GM04504 (cell line): ENCODE measurements at regions not wholly inside any gene's neighbourhood (a gene's known extent, or its start where the extent isn't known, plus 50 kb on each side); places are given as distances from the start of the nearest gene placed in this dataset.

ENCODE experiments used
- DNase-seq: peaks from one replicate; pipeline ENCODE4 v3.0.0-alpha.2; 2012; ENCODE audit warnings: low read depth

DNA sequence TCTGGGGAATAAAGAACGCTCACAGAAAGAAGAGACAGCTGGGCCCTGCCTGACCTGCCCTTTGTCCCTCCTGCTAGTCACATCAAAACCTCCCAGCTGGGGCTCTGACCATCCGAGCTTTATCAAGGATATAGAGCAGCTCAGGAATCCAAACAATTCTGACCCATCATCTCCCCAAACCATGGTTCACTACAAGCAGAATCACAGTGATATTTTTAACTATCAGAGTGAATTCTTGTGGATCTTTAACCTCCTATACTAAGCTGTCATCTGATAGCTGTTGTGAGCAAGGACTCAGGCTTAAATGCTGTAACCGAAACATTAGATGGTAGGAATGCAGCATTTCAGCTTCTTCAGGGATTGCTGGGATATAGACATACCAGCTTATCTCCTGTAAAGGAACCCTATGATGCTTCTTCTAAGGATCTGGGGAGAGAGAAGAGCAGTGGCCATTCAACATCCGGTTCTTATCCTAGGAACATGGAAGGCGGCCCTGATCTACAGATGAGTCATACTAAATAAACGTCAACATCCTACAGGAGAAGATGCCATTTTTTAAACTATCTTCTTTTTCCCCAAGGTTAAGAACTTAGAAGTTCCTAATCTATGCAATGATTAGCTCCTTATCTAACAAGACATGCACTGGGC is 84.7 kb upstream of the AKIP1 start:
- no peak for DNase-seq

DNA sequence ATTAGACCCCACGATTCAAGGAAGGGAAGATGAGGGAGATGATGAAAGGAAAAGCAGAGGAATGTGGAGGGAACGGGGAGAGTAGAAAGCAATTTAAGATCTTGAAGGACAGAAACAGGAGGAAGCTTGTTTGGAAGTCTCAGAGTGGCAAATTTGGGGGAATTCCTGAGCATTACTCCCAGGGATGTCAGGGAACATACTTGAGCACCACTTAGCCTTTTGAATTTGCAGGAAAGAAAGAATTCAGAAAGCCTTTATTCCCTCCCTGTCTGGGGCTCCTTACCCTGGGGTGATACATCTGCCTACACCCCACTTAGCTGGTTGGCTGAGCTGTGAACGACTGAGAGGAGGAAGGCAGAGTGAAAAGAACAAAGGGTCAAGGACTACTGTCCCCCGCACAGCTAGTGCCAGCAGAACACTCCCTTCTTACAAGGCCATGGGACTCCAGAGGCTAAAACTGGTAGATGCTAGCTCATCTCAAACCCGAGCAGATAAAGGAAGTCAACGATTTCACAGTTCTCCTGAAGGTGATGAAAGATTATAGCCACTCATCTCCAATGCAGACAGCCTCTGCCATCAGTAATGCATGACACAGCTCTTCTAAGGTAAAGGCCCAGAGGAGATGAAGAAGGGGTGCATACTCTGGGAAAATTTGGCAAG is 84.0 kb upstream of the AKIP1 start:
- no peak for DNase-seq

DNA sequence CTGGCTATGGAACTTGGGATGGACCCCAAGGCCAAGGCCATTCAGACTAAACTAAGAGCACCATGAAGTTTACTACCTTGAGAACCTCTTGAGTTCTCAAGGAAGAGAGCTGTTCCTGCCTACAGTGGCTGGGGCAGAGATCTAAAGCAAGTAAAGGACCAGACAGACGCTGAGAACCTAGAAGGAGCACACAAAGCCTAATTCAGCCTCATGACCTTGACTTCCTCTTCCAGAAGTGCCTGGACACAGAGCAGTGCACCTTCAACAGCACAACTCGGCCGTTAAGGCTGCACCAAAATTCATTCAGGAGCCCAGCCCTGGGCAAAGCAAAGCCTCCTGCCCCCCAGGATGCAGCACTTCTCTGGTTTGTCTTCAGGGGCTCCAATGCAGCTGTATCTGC is 82.9 kb upstream of the AKIP1 start:
- no peak for DNase-seq

DNA sequence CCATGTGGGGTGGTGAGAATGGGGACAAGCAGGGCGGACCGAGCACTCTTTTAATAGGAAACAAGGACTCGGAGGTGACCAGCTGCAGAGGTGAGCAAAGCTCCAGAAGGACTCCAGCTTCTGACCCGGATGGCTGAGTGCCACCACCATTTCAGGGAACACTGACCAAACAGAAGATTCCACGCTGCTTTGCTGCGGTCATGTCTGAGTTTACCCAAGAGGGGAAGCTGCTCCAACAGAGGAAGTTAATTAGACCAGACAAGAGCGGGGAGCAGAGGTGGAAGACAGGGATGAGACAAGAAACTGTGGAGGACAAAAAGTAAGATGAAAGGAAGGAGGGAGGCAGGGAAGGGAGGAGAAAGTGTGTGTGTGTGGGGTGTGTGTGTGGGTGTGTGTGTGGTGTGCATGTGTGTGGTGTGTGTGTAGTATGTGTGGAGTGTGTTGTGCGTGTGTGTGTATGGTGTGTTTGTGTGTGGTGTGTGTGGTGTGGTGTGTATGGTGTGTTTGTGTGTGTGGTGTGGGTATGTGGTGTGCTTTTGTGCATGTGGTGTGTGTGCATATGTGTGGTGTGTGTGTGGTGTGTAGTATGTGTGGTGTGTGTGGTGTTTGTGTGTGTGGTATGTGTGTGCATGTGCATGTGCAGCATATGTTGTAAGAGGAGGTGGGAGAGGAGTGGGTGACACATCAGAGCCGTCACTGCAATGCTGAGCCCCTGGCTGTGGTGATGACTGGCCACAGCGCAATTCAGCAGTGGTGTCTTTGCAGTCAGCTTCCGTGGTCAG is 82.2 kb upstream of the AKIP1 start:
- DNase-seq: no peak

DNA sequence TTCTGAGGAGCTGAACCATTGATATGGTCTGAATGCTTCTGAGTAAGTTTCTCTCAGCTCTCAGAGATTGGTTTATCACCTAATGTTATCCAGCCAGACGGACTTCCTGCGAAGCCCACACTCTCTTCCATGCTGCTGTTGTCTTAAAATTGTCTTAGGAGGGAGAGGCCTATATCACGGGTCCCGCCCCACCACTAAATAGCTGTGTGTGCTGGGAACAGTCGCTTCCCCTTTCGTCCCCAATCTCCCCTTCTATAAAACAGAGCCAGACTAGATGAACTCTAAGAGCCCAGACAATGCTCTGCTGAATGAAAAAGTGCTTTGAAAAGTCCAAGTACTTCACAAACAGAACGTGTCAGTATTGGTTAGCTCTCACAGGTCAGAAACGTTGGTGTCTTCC is 81.4 kb upstream of the AKIP1 start:
- DNase-seq: no peak

DNA sequence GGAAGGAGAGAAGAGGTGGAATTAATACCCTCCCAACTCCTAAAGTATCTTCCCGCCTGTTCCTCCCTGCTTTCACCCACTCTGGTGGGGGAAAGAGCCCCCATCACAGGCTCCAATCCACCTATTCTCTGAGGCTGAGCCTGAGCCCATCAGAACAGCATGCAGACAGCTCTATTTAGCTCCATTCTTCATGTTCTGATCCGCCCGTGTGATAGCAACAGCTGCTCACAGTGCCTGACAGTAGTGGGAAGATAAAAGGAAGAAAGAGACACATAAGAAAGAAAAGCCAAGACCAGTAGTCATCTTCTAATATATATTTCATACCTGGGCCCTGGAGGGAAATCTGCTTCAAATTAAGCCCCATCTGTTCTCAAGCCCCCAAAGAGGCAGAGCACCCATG is 80.3 kb upstream of the AKIP1 start:
- no peak for DNase-seq

DNA sequence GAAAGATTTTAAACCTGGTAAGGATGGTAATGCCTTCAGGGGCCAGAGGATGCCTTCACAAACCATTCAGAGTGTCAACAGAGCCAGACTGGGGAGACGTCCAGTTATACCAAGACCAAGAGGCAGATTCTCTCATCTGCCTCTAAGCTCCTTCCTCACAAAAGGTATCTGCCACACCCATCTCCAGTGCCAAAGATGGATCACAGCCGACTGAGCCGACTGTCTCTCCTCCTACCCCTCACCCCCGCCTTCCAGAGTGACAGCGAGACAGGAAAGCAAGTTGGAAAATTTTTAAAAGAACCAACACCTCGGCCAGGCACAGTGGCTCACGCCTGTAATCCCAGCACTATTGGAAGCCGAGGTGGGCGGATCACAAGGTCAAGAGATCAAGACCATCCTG is 79.1 kb upstream of the AKIP1 start:
- DNase-seq: no peak

DNA sequence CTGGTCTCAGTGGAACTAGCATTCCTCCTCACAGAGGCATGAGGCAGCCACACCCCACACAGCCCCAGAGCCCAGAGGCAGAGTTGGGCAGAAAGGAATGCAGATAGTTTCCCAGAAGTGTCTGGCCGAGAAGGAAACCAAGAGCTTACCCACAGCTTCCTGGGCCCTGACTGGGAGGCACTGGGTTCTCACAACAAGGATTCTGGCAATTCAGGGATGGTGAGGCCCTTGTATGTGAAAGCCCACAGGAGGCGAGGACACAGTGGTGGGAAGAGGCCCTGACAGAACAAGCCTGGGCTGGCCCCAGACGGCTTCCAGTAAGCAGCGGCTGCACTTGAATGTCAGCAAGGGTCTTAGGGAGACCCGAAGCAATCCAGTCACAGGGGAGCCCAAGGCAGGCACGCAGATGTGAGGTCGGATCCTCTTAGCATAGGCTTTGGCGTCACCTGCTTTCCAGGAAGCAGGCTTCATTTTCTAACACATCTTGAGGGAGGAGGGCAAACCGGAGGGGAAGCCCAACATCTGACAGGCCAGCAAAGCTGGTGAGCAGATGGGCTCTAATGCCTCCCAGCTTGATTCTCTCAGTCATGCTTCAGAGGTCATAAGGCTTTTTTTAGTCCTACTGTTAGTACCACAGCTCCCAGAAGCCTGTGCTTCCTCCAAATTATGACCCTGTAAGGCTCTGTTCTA is 78.3 kb upstream of the AKIP1 start:
- peak; percentile 80 for DNase-seq

DNA sequence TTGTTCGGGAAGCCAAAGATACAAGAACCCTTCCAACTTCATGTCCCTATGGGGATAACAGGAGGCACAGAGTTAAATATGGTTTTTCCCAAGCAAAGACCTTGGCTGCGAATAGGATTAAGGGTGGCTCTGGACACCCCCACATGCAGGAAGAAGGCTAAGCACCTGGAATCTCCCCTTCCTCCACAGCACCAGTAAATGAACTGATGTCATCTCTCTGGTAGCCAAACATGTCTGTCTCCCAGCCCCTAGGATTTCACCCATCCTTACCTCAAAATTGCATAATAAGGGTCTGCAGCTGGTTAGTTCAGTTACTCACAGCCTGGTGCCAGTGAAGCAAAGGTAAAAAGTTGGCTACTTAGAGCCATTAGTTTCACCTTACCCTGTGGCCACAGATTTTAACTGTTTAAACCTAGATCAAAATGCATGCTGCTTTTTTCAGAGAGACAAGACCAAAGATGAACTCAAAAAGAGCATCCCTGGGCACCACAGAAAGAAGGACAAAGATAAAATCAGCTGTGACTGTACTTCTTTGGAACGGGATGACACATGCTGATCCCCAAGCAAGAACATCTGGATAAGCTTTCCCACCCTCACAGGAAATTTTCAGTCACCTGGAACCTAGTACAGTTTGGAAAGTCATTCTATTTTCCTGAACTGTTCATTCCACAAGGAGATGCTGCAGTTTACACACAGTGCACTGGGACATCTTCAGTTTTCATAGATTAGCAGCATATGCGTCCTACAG is 77.2 kb upstream of the AKIP1 start:
- DNase-seq: no peak

DNA sequence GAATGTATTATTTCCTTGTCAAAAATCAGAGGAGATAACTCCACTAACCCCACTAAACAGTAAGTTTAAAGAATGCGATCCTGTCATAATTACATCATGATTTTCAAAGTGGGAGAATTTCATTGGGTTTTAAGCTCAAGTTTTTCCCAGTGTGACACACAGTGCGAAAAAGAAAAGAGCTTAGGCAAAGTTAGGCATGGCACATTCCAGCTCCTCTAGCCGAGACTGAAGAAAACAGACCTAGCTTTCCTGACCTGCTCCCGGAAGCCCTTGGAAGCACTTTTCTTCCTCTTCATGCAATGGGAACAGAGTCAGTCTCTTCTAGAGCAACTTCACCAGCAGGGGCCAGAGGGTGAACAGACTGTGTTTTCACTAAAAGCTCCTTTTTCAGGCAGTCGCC is 76.6 kb upstream of the AKIP1 start:
- DNase-seq: no peak

DNA sequence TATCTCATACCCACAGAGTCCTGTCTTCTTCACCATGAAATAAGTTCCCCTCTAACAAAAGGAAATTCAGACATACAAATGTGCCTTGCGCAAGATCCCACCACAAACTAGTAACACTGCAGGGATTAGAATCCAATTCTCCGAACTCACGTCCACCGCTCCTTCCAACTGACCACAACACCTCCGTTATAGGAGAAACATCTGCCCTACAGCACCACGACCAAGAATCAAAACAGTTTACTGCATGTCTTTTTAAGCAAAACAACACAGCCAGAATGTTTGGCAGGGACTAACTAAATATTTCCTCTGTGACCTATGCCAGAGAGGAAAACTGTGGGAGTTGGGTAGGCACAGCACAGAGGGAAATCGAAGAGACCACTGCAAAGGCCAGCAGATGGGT is 72.7 kb upstream of the AKIP1 start:
- peak; percentile 92 for DNase-seq

DNA sequence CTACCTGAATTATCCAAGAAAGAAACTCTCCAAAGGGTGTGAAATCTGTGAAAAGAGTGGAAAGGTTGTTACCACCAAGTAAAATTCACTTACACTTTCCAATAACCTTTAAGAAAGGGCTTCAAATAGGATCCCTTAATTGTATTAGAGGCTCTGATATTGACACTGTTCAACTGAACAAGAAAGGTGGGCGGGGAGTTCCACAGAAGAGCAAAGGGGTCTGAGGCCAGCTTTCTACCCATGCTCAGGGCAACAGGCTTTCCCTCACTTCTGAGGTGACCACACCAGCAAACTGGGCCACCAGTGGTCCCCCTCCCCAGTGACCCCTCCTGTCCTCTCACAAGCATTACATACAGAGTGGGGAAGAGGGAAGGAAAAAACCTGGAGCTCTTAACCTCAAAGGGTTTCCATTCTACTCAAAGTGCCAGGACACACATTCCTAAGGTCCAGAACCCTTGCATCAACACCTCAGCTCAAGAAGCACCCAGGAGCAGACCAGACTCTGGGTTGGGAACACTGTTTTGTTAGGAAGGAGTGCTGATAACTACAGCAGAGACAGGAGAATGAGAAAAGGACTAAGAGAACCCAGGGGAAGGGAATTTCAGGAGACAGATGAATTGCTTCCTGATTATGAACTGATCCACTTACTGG is 71.6 kb upstream of the AKIP1 start:
- no peak for DNase-seq

DNA sequence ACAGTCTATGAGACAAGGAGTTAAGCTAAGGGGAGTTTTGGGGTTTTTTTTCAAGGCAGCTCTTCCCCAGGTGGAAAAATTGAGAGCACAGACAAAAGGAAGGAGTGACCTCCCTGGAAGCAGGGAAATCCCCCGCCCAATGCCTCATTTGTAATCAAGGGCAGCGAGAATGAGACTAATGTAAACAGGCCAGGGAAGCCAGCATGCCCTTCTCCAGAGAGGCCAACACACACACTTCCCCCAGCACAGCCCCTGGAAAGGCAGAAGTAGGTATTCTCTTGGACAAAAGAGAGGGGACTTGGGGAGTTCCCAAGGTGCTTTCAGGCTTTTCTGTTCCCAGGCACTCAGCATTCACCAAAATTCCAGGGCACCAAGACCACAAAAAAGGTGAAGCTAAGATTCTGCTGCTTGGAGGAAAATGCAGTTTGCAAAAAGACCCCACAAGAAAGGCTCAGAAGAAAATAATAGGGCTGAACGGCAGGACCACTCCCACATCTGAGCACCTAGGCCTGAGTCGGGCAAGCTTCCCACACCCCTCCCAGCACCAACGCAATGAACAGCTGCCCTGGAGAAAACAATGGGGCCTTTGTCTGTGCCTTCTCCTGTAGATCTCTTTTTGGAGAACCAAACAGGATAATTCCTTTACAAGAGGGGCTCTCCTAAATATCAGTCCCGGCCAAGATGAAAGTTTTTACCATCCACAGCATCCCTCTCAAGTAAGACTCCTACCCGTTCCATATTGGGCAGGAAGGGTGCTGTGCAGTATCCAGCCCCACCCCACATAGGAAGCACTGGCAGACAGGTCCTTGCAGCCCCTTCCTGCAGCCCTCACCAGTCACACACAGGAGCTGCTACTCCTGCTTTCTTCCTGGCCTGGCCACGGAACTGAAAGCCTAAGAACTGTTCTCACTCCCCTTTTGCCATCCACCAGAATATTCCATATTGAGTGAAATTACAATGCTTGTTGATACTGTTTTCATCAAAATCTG is 70.7 kb upstream of the AKIP1 start:
- no peak for DNase-seq

DNA sequence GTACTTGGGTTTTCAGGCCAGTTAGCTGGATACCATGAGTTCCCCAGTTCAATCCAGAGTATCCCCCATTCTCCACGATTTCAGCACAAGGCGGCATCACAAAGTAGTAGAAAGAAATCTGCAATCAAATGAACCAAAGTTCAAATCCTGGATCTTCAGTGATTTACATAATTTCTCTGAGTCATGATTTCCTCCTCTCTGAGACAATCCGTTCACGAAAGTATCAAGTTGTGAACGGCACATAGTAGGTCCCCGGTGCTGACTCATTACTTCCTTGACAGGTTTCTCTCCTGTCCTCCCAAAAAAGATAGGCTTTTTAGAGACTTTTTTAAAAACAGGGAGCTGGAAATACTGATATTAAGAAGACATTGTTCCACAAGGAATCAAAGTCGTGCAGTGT is 69.1 kb upstream of the AKIP1 start:
- DNase-seq: no peak

DNA sequence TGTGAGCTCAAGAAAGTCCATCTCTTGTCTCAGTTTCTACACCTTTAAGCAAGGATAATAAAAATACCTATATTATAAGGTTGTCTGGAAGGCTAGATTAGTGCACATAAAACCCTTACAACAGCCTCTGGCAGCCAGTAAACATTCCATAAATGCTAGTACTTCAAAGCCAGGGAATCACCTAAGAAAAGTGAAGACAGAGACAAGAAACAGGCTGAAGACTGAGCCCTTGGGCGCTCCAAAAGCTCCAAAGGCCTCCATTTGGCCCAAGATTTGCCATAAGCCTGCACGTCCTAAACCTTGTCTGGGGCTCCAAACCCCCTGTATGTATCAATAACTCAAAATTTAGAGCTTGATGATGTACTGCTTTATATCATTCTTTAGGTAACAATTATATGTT is 52.2 kb upstream of the AKIP1 start:
- DNase-seq: no peak
